ENCODE measurements at regions not wholly inside any gene's neighbourhood (a gene's known extent, or its start where the extent isn't known, plus 50 kb on each side); places are given as distances from the start of the nearest gene placed in this dataset.
A peak's percentile ranks its signal among the peaks of the same experiment; 100 is the strongest.

DNA sequence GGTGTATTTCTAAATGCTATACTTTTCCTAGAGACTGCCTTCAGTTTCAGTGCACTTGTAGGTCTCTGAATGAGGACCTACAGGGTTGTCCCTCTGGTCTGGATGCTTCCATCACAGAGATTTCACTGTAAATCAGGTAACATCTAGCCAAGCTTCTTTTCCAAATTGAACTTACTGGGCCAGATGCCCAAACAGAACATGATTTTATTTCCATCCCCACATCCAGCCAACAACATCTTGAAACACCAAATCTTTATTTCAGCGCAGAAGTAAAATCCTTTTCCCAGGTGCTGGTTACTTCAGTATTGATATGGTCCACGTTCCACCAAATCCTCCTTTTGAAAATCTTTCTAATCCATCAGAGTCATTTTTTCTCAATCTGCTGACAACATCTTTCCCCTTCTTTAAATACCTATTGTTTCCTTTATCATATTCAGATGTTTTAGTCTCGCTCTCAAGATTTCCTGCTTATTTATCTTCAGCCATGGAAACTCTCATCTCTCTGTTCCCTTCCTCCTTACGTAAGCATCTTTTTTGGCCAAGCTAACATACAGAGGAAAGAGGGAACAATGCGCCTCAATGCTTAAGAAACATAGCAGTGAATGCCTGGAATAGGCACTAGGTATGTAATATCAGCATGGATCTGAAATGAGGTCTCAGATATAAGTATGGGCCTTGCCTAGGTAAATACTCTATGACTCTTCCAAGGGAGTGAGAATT lies 201.2 kb upstream of the MTNR1B start:
- no peak for FAIRE-seq

- FAIRE-seq: no peak
These were observed 200.3 kb upstream of the MTNR1B start for GRCh38 chr11:92769112-92769511.

DNA sequence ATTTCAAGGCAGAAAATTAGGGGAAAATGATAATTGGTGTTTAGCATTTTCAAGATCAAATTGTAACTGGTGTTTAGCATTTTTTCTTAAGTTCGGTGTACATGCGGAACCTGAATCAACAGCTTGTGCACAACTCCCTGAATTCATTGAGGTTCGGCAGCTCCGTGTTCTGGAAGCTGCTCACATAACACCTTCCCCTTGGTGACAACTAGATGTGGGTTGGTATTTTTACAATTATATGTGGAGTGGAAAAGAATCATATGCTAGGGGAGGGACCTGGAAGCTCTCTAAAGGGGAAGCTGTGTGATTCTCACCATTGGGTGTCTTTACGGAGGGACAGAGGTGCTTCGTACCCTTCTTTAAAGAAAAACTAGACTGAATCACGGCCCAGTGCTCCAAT lies 199.0 kb upstream of the MTNR1B start:
- no peak for FAIRE-seq

DNA sequence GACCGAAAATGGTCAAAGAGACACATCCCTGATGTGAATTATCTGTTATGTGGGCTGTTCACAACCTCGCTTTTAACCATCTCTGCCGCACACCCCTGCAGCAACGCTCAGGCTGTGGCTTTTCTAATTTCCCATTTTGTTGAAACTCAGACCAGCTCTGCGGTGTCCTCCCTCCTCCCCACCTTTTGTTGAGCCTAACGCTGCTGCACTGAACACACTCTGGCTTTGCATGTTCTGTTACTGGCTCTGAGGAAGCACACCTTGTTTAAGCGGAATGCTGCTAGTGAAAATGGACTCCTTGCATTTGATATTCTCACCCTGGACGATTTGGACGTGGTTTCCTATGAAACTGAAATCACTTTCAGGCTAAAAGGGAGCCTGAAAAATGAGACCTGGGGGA lies 198.5 kb upstream of the MTNR1B start:
- FAIRE-seq: no peak

GRCh38 chr11:92771701-92772100 lies 197.8 kb upstream of the MTNR1B start:
- FAIRE-seq: no peak

DNA sequence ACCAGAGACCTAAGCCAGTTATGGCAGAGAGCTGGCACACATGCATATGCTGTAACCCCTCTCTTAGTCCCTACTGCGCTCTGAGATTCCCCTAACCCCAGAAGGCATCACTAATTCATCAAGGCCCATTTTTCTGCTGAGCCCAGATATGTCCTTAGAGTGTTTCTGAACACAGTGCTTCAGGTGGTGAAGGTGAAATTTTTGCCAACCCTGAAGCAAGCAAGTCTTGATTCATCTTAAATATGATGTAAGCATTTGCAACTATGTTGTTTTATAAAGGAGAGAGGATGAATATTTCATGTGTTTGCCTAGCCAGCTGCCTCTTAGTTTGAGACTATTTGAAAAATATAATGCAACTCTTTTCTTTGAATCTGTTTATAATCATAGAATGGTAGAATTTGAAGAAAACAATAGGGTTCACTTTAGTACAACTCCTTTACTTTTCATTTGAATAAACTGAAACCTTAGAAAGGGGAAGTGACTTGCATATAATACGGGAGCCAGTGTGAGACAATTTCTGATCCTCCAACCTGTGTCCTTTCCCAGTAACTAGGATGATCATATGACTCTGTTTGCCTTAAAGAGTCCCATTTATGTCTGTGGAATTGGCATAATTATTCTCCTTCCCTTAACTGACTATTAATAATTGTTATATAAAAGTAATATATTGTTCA lies 194.3 kb upstream of the MTNR1B start:
- no peak for FAIRE-seq

DNA sequence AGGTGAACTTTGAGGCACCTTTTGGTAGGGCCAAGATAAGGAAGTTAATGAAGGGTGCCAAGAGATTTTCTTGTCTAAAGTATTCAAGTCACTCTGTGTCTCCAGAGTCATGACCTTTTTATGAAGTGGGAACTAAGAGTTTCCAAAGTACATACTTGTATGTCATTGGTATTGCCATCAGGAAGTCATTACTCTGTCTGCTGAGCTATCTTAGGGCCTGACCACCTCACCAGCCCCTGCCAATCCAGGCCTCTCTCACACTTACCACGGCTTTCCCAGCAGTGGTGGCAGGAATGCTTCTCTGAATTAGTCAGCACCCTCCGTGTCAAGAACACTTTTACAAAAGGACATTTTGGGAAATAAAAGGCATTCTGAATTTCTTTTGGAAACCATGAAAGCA lies 192.8 kb upstream of the MTNR1B start:
- no peak for FAIRE-seq

DNA sequence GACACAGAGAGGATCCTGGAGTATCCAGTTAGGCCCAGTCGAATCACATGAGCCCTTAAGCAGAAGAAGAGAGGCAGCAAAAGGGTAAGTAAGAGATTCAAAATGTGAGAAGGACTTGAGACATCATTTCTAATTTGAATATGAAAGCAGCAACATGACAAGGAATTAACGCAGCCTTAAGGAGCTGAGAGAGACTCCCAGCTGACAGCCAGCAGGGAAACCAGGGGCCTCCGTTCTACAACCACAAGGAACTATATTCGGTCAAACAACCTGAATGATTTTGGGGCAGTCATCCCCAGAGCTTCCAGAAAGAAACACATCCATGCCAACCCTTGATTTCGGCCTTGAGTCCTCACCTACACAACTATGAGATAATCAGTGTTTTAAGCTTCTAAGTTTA lies 189.7 kb upstream of the MTNR1B start:
- FAIRE-seq: no peak

DNA sequence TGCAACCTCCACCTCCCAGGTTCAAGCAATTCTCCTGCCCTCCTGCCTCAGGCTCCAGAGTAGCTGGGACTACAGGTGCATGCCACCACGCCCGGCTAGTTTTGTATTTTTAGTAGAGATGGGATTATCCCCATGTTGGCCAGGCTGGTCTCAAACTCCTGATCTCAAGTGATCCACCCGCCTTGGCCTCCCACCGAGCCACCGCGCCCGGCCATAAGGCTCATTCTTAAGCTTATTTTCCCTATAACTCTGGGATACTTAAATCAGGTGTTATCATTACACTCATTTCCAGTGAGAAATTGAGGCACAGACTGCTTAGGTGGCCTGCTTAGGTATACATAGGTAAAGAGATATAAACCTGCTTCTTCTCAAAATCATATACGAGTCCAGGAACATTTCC lies 188.3 kb upstream of the MTNR1B start:
- no peak for FAIRE-seq

DNA sequence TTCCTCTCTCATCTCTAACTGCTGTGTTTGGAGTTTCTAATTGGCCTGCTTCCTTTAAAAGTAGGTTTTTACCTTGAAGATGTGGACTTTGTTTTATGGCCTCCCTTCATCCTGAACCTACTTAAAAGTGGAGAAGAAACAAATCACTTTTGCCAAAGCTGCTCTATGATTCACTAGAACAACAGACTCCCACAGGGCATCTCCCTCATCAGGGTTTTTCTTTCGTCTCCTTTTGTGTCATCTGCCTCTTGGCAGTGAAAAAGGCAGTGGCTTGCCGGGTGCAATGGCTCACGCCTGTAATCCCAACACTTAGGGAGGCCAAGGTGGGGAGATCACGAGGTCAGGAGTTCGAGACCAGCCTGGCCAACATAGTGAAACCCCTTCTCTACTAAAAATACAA lies 186.6 kb upstream of the MTNR1B start:
- FAIRE-seq: no peak

DNA sequence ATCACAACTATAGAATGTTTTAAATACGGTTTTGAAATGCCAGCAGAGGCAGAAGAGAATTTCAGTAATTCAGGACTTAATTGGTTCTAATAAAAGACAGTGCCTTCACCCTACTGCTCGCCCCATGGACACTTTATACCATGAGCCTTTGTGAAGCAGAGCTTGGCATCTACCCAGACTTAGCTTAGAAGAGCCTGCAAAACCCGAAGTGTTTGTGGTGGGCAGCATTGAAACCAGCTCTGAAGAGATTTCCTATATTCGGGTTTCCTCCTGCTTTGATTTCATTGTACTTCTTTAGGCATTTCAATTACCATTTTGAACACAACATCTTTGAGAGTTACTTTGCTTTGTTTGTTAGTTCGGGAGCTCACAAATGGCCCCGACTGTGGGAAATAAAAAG lies 185.1 kb upstream of the MTNR1B start:
- no peak for FAIRE-seq

GRCh38 chr11:92787638-92788037 lies 181.8 kb upstream of the MTNR1B start:
- FAIRE-seq: peak; percentile 30

DNA sequence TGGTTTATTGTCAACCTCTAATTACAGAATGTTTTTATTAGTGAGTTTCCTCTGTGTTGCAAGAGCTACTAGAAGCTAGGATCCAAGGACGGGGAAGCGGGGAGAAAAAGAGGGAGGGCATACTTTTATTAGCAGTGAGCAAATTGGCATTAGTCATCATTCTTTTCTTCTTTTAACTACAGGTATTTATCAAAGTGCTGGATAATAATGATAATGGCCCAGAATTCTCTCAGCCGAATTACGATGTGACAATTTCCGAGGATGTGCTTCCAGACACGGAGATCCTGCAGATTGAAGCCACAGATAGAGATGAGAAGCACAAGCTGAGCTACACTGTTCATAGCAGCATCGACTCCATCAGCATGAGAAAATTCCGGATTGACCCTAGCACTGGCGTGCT lies 179.7 kb upstream of the MTNR1B start:
- FAIRE-seq: no peak

GRCh38 chr11:92790366-92790765 lies 179.1 kb upstream of the MTNR1B start:
- FAIRE-seq: no peak

DNA sequence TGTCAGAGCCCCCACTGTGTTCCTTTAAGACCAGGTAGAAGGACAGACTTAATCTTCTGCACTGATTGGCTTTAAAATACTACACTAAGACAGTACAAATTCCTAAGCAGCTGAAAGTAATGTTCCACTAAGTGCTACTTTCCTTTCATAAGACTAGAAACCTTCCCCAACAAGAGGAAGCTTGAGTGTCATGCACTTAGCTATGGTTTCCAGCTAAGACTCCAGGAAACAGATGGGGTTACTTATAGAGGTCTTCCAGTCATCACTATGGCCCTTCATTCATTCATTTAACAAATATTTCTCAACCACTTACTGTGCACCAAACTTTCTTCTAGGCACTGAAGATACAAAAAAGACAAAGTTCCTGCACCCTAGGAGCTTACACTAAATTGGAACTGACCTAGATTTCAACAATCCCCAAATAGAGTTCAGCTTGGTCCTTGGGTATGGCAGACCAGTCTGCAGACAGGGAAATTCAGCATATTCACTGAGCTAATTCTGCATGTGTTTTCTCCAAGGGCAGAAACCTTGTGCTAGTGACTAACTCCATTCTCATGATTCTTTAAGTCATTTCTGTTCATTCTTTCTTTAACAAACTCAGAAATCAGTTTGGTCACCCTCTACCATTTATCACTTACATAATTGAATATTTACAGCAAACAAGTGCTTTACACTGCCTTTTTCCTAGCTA lies 178.4 kb upstream of the MTNR1B start:
- FAIRE-seq: no peak

DNA sequence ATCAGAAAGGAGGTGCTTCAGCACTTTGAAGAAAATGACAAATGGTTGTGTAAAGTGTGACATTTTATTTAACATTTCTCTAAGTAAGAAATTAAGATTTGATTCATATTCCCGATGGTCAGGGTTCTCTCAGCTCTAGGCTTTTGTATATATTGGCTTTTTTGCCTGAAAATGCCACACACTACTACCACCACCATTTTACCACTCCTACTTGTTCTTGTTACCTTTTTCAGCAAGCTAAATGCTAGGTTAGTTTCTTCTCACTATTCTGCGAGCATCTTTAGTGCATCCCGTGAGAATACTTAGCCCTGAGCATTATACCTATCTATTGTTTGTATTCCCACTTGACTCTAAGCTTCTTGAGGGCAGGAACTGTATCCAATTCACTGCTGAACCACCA lies 177.6 kb upstream of the MTNR1B start:
- no peak for FAIRE-seq

GRCh38 chr11:92793189-92793588 lies 176.3 kb upstream of the MTNR1B start:
- no peak for FAIRE-seq

GRCh38 chr11:92794783-92795182 lies 174.7 kb upstream of the MTNR1B start:
- FAIRE-seq: no peak

DNA sequence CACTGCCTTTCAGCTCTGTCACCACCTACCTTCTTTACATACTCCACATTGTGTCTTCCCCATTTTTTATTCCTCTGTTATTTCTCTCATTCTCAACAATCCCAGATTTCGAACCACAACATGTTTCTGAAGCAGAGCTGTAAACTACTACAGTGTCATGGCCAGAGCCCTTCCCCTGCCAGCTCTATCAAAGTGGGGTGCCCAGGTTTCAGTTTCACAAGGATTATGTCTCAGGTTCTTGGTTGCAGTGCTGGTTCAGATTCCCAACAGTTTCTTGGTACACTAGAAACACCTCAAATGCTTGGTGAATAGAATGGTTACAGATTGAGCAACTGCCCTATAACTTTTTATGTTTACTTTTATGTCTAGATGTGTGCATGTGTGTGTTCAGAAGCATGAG lies 172.7 kb upstream of the MTNR1B start:
- no peak for FAIRE-seq

- no peak for FAIRE-seq
These were observed 171.6 kb upstream of the MTNR1B start for GRCh38 chr11:92797874-92798273.

- no peak for FAIRE-seq
These were observed 167.8 kb upstream of the MTNR1B start for GRCh38 chr11:92801685-92802084.

DNA sequence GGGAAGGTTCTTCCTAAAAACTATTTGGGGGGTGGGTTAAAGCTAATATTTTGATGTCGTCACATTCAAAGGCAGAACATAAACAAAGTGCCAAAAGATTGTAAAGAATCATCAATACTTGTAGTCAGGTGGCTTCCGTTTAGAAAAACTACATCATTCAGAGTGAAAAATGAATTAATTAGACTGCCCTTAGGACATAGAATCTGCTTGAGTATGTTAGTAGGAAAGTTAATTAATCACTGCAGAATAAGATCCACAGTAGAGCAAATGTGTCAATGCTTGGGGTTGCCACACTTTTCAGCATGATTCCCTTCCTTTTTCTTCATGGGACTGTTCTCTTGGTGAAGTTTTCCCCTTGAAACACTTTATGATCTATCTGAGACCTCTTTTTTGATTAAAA lies 166.8 kb upstream of the MTNR1B start:
- no peak for FAIRE-seq

- no peak for FAIRE-seq
These were observed 166.1 kb upstream of the MTNR1B start for GRCh38 chr11:92803391-92803790.

GRCh38 chr11:92804388-92804966 lies 165.0 kb upstream of the MTNR1B start:
- FAIRE-seq: no peak
